ENCODE measurements at regions not wholly inside any gene's neighbourhood (a gene's known extent, or its start where the extent isn't known, plus 50 kb on each side); places are given as distances from the start of the nearest gene placed in this dataset.

DNA sequence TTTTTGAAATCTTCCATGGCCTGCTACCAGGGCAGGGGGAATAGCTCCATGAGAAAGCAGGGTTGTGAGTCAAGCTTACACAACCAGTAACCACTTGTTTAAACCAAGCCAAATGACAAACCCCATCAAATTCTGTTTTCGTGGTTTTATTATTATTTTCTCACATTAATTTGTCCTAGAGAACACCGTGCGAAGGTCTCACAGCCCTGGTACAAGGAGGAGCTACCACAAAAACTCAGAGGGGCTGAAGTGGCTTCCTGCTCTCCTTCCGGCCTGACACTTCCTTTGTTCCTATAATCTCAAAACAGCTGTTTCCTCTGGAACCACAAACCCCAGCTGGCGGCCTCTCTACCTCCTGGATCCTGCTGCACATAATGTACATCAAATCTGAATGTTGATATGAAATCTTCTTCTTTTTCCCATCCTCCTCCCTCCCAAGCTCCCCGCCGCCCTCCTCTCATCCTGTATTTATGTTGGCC is 375.9 kb downstream of the MCTP2 start:
- DNase-seq, result peak; percentile 72

DNA sequence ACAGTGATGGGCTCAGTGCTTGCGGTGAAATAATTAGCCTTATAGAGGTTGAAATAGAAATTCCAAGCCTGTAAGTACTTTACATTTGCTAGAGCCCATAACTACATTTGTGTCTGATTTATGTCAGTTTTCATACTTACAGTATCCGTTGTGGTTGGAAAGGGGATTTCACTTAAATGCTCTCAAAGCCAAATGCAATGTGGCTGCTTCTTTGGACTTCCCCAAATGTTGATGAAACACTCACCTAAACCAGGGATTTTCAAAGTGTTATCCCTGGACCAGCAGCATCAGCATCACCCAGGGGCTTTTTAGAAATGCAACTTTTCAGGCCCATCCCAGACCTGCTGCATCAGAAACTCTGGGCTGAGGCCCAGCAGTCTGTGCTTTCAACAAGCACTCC is 378.7 kb downstream of the MCTP2 start:
- no peak for DNase-seq

DNA sequence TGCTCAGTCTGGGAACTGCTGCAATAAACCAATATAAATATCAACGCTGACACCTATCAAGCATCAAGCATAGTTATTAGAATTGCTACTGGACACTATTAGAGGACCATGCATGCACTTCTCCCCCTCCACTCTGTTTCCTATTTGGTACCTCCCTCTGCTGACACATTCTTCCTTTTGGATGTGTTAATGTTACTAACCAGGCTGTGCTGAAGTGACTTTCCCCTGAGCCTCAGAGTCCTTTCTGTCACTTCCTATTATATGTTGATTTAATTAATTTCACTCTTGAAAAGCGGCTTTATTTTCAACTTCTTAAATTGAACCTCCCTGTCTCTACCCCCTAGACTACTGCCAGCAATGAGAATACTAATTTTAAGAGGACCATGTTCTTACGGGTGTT is 379.1 kb downstream of the MCTP2 start:
- no peak for DNase-seq

DNA sequence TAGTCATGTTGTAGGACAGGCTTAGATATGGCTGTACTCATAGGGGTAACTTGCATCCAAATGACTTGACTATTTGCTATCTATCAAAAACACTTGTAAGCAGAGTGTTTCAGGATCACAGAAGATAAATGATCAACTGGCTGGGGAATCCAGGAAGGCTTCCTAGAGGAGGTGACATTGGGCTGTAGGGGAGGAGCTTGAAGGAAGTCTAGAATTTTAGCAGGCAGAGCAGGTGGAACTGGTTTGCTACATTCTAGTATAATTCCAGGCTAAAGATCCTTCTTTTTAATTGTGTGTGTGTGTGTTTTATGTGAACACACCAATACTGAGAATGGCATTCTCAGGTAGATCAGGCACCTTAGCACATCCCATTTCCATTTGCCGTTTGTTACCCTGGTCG is 380.3 kb downstream of the MCTP2 start:
- DNase-seq, result no peak

DNA sequence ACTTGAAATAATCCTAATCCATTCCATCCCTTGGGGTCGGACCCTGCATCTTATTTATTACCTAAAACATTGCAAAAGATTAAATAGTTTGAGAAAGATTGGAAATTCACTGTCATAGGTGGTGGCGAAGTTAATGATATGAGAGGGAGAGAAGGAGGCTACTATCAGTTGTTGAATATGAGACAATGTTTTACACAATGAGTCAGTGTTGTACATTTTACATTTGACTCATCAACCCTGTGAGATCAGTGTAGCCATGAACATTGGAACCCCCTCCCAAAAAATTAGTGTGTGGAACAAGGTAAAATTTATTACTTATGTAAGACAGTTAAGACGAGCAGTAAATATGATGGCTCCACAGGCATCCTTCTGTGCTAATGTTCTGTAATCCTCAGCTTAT is 384.3 kb downstream of the MCTP2 start:
- no peak for DNase-seq

DNA sequence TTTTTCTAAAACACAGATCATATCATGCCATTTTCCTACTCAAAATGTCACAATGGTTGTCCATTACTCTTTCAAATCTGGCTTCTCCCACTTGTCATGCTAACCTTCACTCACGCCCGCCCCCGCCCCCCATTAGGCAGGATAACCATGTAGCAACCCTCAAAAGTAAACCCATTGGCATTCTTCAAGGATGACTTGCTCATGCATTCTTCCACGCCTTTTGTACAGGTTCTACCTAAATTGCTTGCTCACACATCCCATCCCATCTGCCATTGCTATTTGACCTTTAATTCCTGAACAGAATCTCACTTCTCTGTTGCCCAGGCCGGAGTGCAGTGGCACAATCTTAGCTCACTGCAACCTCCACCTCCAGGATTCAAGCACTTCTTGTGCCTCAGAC is 389.3 kb downstream of the MCTP2 start:
- DNase-seq, result no peak

DNA sequence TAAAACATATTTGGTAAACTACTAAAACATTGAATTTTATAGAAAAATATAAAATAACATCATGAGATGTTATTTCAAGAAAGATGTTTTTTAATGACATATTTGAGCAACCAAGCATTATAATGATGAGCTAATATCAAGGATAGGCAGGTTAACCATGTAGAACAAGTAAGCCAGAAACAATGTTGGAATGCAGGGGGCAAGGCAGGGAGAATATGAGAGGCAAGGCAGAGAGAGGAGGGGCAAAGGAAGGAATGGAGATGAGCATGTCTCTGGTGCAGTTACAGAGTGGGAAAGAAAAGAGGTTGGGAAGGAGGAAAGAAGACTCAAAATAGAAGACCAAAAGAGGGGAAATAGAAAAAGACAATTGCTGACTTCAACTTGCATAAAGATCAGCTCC is 390.4 kb downstream of the MCTP2 start:
- DNase-seq, result no peak

DNA sequence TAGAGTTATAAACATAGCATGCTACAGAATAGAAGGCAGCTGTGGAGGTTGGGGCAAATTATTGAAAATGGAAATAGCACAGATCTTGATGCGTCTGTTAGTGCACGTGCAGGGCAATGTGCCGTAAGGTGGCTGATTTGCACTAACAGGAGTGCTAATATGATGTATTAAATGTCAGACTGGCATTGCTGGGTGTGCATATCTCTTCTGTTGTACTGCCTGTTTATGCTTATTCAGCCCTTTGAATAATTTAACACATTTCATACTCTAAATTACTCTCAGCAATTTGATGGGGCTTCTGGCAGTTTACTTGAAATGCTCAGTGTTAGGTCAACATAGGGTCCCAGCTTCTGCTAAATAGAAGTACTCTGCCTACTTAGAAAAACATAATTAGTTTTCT is 395.6 kb downstream of the MCTP2 start:
- DNase-seq, result no peak

DNA sequence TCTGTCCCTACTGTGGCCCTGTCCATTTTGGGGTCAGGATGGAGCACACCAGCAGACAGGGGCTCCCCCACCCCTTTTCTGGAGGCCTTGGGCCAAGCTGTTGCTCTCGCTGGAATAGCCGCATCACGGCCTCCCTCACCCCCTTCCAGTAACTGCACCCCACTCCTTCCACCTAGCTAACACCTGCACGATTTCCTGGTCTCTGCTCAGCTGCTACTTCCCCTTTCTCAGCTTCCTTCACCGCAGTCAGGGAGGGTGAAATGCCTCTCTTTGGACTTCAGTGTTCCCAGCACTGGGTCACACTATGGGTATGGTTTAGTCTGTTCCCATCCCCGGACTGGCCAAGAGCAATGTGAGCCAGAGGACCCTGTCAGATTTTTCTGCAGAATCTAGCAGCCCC is 400.2 kb downstream of the MCTP2 start:
- DNase-seq, result peak; percentile 4

DNA sequence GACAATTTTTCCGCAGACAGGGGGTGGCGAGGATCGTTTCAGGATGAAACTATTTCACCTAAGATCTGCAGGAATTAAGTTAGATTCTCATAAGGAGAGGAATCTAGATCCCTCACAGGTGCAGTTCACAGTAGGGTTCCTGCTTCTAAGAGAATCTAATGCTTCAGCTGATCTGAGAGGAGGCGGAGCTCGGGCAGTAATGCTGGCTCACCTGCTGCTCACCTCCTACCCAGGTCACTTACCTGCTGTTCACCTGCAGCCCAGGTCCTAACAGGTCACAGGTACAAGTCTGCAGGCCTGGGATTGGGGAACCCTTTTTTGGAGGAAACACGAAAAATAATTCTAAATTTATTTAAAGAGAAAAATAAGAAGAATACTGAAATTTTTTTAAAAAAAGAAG is 406.8 kb downstream of the MCTP2 start:
- no peak for DNase-seq

DNA sequence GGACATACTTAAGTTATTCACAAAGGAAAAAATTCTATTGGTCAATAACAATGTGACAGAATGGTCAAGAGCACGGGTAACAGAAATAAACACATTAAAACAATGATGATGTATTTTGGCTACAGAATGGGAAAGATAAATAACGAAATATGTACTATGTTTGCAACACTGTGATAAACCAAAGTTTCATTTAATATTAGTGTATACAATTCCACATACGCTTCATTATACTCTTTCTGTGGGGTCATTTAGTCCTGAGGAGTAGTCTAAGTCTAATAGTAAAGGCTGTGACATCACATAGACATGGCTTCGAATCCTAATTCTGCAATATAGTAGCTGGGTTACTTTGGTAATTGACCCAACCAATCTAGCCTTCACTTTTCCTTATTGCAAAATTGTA is 408.3 kb downstream of the MCTP2 start:
- no peak for DNase-seq

DNA sequence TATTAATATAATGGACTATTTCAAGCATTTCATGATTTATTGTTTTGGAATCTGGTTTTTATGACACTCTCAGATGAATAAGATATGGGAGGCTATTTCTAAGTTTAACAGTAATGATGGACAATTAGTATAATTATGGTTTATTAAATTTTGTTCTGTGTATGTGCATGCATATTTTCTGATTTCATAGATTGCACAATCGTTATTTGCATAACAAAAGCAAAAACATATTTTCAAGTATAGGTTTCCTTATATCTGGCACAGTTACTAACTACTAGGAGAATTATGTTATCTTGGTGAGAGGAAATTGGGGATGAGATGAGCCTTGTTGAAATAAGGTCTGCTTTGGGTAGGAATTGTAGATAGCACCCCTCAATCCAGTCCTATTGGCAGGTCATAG is 413.1 kb downstream of the MCTP2 start:
- no peak for DNase-seq

DNA sequence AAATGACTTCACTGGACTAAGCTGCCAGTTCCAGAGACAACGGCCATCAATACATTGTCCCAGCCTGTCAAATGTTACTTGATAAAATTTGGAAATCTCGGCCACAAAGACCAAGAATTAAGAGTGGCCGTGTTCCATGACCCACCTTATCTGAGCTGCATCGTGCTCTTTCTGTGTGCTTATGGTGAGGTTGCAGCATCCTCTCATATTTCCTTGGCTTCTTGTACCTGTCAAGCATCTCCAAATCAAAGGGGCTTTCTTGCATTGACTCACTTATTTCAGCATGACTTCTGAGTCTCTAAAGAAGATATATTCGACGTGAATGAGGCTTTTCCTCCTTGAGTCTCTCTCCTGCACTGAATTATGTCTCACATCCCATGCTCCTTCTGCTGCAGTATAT is 421.7 kb downstream of the MCTP2 start:
- no peak for DNase-seq

DNA sequence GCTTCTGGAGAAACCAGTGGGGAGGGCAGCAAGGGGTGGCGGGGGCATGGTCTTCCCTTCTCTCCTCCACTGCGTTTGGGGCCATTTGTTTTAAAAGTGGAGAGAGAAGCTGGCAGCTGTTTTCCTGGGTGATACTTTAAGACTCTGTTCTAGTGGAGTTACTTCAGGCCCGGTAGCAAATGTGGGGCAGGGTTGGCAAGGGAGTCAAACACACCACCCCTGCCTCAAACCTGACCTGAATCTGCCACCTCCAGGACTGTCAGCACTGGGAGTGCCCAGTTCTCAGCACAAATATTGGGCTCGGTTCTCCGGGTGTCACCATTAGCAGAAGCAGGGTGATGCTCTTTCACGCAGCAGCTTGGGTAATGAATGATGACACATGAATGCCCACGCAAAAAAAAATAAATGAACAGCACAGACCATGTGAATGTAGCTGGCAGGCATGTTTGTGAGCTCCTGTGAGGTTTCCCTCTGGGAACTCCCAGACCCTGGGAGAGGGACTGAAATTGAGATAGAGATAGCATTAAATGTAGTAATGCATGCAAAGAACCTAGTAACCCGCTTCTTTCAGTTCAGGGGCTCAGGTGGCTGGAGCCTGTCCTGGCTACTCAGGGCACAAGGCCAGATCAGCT is 424.0 kb downstream of the MCTP2 start:
- DNase-seq, result no peak

DNA sequence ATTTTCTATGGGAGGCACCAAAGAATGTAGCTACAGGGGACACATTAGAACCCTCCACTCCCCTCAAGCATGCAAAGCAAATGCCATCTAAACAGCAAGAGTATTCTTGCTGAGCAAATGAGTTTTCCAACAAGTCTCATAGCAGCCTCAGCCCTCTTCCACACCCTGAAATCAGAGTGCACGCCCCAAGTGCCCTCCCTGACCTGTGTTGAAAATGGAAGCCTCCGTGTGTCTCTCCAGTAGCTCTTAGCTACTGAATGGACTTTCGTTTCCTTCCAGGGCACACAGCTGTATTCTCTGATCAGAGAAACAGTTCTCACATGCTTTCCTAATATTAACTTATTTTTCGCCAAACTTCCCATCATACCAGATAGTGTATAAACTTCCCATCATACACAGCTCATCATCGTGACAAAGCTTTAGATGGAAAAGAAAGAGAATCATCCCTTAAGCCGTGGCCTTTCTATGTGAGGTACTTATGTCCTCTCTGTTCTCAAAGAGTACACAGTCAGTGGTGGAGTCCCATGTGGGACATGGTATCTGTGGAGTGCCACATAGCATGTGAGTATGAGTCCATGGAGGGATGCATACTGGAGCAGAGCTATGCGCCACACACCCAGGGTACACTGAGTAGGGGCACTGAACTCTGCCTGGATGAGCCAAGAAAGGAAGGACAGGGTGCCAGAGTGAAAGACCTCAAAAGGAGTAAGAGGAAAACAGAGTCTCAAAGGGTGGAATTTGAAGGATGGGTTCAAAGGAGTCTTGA is 434.5 kb downstream of the MCTP2 start:
- DNase-seq, result no peak

DNA sequence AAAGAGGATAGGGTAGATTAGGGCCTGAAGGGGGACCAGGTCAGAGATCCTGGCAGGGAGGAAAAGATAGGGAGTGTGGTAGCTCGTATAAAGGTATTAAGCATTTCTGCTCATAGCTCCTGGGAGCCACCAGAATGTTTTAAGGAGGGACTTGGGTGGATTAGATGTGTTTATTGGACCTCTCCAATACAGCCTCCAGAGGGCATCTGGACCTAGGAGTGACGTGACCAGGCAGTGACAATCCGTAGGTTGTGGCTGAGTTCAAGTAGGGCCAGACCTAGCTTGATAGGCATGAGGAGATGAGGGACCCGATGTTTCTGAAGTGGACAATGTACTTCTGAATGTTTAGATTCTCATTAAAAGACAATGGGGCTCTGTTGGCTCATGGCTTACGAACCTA is 435.2 kb downstream of the MCTP2 start:
- no peak for DNase-seq

DNA sequence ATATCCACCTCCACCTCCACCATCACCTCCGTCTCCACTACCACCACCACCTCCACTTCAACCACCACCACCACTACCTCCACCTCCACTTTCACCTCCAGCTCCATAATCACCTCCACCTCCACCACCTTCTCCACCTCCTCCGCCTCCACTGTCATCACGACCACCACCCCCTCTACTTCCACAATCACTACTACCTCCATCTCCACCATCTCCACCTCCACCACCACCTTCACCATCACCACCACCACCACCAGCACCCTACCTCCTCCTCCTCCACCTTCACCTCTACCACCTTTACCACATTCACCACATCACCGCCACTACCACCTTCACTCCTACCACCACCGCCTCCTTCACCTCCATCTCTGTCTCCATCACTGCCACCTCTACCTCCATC is 435.7 kb downstream of the MCTP2 start:
- DNase-seq, result no peak

DNA sequence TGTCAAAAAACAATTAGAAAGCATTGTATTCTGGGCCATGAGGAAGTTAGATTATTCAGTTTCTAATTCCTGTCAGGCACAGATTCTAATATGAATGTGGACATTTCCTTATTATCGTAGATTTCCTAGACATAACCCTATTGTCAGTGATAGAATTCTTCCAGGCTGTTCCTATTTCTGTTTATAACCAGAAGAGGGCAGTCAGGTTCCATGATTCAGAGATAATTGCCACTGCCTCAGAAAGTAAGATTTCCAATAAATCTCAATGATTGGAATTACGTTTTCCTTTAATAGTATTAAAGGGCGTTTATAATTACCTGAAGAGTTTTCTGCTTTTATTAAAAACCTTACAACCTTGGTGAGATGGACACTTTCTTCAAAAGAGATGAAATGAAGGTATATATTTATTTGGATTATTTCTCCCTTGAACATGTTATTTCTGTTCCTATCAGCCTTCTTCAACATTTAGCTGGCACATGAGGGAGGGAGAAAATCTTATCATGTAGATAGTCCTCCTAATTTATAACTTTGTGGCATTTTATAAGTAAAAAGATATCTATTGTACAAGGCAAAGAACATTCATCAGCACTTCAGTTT is 439.2 kb downstream of the MCTP2 start:
- DNase-seq, result no peak

DNA sequence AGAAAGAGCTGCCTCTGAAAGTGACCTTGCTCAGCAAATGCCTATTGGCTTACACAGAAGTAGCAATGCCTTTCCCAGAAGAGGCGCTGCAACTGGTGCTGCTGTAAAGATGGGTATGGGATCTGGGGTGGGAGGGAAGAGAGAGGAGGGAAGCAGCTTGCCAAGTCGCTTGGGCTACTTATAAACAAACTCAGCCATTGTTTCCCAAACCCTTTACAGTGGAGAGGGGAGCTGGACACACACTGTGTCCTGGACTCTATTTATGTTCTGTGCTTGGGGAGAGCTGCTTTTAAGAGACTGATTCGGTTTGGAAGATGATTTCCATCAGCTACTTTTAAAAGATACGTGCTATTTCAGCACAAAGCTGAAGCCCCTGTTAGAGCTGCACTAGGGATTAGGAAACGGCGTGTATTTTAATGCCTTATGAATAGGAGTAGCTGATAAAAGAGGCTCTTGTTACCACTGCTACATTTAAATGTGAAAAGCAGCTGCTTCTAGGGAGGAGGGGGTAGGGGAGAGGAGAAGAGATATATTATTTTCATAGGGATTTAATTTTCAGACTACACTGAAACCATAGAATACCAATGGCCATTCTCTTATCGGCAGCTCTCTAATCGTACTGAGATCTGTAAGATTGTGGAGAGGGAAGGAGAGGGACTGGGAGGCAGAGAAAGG is 440.6 kb downstream of the MCTP2 start:
- DNase-seq, result no peak

DNA sequence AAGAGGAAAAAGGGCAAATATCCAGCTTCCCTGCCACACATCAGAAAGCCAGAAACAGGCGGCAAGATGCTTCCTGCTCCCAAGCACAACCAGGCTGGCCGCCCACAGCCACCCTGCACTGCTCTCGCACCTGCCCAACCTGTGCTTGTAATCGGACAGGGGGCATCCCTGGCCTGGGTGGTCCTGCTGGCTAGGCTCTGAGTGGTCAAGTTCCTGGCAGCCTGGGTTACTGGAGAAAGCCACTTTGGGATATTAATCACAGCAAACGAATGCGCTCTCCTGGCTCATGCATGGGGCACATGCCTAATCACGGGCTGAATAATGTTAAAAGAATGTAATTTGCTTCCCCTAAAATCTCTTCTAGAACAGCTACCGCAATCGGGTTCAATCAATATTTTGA is 442.4 kb downstream of the MCTP2 start:
- no peak for DNase-seq

DNA sequence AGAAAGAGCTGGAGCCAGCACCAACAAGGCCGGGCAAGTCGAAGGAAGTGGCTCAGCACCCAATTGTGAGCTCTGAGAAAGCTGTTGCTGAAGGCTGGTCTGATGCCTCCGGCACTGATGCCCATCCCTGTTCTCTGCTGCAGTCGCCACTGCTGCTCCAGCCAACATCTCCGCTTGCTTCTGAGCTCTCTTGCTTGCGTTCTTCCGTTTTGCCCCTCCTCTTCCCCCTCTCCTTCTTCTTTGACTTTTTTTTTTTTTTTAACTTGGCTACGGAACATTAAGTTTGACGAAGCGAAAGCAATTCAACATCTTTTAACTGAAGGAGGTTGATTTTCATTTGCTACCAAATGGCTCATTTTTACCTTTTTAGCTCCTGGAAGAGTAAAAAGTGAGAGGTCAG is 442.9 kb downstream of the MCTP2 start:
- no peak for DNase-seq

DNA sequence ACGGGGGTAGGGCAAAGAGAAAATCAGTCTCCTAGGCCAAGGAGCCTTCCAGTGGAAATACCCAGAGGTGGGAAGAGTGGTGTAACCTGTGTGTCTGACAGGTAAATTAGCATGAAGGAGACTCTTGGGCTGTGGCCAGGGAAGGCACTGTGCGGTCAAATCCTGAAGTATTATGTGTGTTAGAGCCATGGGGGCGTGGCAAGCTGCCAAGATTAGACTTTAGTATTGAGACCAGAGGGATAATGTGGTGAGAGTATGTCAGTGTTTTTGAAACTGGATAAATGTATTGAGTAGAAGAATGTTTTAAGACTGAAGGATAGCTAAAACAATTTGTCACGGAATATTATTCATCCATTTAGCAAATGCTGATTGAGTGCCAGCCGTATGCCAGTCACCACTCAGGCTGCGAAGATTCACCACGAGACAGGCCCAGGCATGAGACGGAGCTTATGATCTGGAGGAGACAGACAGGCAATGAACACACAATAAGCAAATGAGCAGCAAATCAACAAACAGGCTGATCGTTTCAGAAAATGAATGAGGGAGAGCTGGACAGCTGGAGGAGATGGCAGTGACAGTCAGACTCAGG is 445.9 kb downstream of the MCTP2 start:
- DNase-seq, result no peak

DNA sequence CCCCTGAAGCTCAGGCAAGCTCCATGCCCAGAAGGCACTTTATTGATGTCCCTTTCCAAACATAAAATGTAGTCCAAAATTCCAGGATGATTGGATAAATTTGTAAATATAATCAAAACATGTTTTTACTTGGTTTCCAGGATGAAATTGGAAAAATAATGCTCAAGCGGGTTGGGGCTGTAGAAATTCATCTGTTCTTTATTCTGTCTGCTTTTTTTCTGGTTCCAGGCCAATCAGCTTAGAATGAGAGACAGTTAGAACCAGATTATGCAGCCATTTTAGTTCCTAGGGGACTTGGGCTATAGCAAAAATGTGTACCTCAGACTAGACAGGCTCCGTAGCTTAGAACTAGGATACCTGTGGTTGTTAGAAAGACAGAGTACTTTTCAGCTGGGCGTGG is 450.8 kb downstream of the MCTP2 start:
- no peak for DNase-seq

DNA sequence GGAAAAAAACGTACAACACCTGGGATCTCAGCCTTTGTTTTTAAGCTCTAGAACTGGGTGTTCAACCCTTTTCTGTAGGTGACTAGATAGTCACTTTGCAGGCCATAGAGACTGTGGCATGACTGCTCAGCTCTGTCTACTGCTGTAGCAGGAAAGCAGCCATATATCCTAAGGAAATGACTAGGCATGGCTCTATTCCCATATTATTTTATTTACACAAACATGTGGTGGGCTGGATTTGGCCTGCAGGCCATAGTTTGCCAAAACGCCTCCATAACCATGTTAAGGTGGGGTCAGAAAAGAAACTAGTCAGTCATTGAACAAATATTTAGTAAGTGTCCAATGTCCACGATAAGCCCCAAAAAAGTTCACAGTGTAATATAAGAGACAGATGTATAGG is 452.5 kb downstream of the MCTP2 start:
- no peak for DNase-seq

All from GF-D8 (cell line).